Common myeloid progenitor, CD34-positive (primary cell): ENCODE measurements at regions not wholly inside any gene's neighbourhood (a gene's known extent, or its start where the extent isn't known, plus 50 kb on each side); places are given as distances from the start of the nearest gene placed in this dataset.
"Not testable (repeated sequence)": the region's sequence is repeated elsewhere in the genome, so short reads cannot be mapped to it uniquely, and the experiment has no call there.

ENCODE experiments used
- CTCF ChIA-PET: fragments of 350-600 bp; sonication (Branson Sonifier 250); formaldehyde crosslinking; loops from one replicate; lab custom pipeline; 2021; ENCODE audit warnings: antibody characterized with exemption; lab: Charles Lee
- POLR2A ChIA-PET: fragments of 350-600 bp; sonication (Branson Sonifier 250); formaldehyde crosslinking; loops from one replicate; lab custom pipeline; 2021; ENCODE audit warnings: antibody characterized with exemption; lab: Charles Lee
- DNase-seq, 3 donors: peaks; one replicate each; pipeline versions ENCODE4 v3.0.0 to v3.0.0-alpha.2; 2013
- H3K27ac ChIP-seq, 2 experiments: 1 replicate in 1 of 2; 2 replicates in 1 of 2; pipeline ENCODE4 v1.7.0; 2013; ENCODE audit warnings: inconsistent platforms in 2 of 2, low read length in 2 of 2, mild to moderate bottlenecking in 2 of 2, low read depth in 1 of 2, moderate library complexity in 1 of 2; ENCODE audit not compliant: severe bottlenecking in 2 of 2, insufficient read depth in 1 of 2, poor library complexity in 1 of 2
- H3K27me3 ChIP-seq, 5 experiments: replicated peaks in 2 of 5; 1 replicate in 3 of 5; 2 replicates in 2 of 5; pipeline versions ENCODE4 v1.6.1 to v1.7.0; 2013; ENCODE audit warnings: low read length in 4 of 5, mild to moderate bottlenecking in 2 of 5, moderate library complexity in 2 of 5, inconsistent platforms in 1 of 5; ENCODE audit not compliant: insufficient read depth in 5 of 5, control insufficient read depth in 4 of 5
- H3K36me3 ChIP-seq, 4 experiments: 1 replicate in 2 of 4; 2 replicates in 2 of 4; pipeline versions ENCODE4 v1.6.1 to v1.7.0; 2013; ENCODE audit warnings: low read length in 3 of 4, control low read depth in 1 of 4, mild to moderate bottlenecking in 1 of 4; ENCODE audit not compliant: control insufficient read depth in 4 of 4, insufficient read depth in 4 of 4
- H3K4me1 ChIP-seq, 4 experiments: 1 replicate in 3 of 4; 2 replicates in 1 of 4; pipeline versions ENCODE4 v1.6.1 to v1.7.1; 2013; ENCODE audit warnings: low read length in 3 of 4, mild to moderate bottlenecking in 3 of 4, control low read depth in 1 of 4, inconsistent platforms in 1 of 4, moderate library complexity in 1 of 4; ENCODE audit not compliant: control insufficient read depth in 4 of 4, insufficient read depth in 4 of 4; ENCODE audit errors: control extremely low read depth in 1 of 4
- H3K4me3 ChIP-seq, 7 experiments: 1 replicate in 4 of 7; 2 replicates in 3 of 7; pipeline versions ENCODE4 v1.5.1 to v1.7.0; 2013; ENCODE audit warnings: mild to moderate bottlenecking in 7 of 7, low read length in 6 of 7, moderate library complexity in 6 of 7, inconsistent platforms in 2 of 7, low read depth in 2 of 7, control low read depth in 1 of 7; ENCODE audit not compliant: insufficient read depth in 4 of 7, control insufficient read depth in 1 of 7; ENCODE audit errors: extremely low read depth in 1 of 7
- H3K9me3 ChIP-seq, 5 experiments: 1 replicate in 4 of 5; 2 replicates in 1 of 5; pipeline versions ENCODE4 v1.6.1 to v1.7.1; 2013; ENCODE audit warnings: low read length in 4 of 5, mild to moderate bottlenecking in 2 of 5, inconsistent platforms in 1 of 5, low read depth in 1 of 5, moderate library complexity in 1 of 5; ENCODE audit not compliant: control insufficient read depth in 4 of 5, insufficient read depth in 2 of 5; ENCODE audit errors: control extremely low read depth in 1 of 5
- WGBS: methylation state at CpG from one replicate; pipeline ENCODE4 v1.1.5; 2013; ENCODE audit not compliant: insufficient coverage; 5-methylcytosine and 5-hydroxymethylcytosine counted together

DNA sequence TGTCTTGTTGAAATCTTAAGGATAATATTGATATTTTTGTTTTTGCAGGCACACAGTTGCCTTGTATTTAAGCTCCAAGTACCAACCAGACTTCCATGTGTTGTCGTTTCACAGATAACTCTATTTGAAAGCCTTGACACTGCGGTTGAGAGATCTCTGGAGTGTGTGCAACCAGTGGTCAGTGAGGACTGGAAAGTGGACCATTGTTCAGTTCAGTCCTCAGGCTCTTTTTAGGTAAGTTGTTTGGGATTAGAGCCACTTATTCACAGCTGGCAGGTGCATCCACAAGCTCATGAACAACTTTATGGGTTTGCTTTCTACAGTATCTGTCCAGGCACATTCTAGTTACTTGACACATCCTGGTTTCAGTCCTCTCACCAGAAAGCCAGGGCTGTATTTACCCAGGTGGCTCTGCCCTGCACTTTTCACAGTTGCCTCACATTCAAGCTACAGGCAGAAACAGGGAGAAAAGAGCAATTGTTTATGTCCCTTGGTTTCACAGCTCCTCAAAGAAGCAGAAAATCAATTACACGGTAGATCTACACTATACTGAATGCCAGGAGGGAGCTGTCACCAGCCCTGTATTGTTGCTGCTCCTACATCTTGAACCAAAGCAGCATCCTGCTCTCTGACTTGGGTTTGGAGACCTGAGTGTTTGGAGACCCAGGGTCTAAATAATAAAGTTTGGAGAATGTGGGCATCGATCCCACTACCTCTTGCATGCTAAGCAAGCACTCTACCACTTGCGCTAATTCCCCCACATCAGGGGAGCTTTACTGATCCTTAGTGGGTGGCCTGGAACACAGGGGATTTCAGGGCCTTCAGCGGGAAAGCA is 543.3 kb downstream of the PRIM2 start:
- DNase-seq, H3K27me3 ChIP-seq, CTCF ChIA-PET, H3K4me1 ChIP-seq, POLR2A ChIA-PET, H3K9me3 ChIP-seq, H3K36me3 ChIP-seq, H3K4me3 ChIP-seq, H3K27ac ChIP-seq: not testable (repeated sequence)
- 90% methylated on average over 2 of the region's 6 CpGs for WGBS

DNA sequence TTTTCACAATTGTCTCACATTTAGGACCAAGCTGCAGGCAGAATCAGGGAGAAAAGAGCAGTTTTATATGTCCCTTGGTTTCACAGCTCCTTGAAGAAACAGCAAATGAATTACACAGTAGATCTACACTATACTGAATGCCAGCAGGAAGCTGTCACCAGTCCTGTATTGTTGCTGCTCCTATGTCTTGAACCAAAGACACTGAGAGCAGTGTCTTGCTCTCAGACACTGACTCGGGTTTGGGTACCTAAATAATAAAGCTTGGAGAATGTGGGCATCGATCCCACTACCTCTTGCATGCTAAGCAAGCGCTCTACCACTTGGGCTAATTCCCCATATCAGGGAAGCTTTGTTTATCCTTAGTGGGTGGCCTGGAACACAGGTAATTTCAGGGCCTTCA is 552.7 kb downstream of the PRIM2 start:
- H3K9me3 ChIP-seq, H3K27ac ChIP-seq, CTCF ChIA-PET, H3K4me3 ChIP-seq, H3K36me3 ChIP-seq, H3K4me1 ChIP-seq, POLR2A ChIA-PET, DNase-seq, H3K27me3 ChIP-seq: not testable (repeated sequence)
- 83% methylated on average over 3 of the region's 3 CpGs for WGBS

DNA sequence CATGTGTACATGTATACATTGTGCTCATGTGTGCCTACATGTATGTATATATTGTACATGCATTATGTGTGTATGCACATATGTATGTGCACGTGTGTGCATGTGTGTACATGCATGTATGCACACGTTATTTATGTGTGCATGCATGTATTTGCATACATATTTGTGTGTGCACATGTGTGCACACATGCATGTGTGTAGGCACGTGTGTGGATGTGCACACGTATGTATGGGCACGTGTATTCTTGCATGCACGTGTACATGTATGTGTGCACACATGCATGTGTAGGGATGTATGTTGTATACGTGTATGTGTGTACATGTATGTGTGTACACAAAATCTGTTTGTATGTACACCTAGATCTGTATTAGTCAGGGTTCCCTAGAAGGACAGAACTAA is 556.0 kb downstream of the PRIM2 start:
- H3K4me1 ChIP-seq, H3K4me3 ChIP-seq, H3K27ac ChIP-seq, H3K36me3 ChIP-seq, H3K9me3 ChIP-seq, POLR2A ChIA-PET, DNase-seq, CTCF ChIA-PET, H3K27me3 ChIP-seq: not testable (repeated sequence)
- 92% methylated on average over 7 of the region's 7 CpGs for WGBS

DNA sequence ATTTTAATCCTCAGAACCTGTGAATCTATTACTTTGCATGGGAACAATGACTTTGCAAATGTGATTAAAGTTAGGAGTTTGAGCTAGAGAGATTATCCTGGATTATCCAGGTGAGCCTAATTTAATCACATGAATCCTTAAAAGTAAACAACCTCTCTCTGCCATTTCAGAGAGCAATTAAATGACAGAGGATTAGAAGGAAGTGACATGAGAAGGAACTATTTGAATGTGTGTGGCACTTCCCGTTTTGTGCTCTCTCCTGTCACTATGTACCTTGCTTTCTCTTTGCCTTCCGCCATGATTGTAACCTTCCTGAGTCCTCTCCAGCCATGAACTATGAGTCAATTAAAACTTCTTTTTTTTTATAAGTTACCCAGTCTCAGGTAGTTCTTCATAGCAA is 559.2 kb downstream of the PRIM2 start:
- H3K36me3 ChIP-seq, POLR2A ChIA-PET, CTCF ChIA-PET, H3K4me3 ChIP-seq, H3K4me1 ChIP-seq, H3K9me3 ChIP-seq, DNase-seq, H3K27ac ChIP-seq, H3K27me3 ChIP-seq: not testable (repeated sequence)
- WGBS = no CpG with 5 or more reads among the region's 2 CpGs

DNA sequence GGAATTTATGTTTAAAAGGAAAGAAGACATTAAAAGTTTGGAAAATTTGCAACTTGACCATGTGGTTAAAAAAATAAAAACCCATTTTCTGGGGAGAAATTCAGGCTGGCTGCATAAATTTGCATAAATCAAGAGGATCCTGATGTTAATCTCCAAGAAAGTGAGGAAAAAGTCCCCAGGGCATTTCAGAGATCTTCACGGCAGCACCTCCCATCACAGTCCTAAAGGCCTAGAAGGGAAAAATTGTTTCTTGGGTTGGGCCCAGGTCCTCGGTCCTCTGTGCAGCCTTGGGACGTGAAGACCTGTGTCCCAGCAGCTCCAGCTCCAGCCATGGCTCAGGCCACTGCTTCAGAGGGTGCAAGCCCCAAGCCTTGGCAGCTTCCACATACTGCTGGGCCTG is 560.3 kb downstream of the PRIM2 start:
- H3K36me3 ChIP-seq, H3K4me1 ChIP-seq, H3K27ac ChIP-seq, CTCF ChIA-PET, H3K4me3 ChIP-seq, H3K9me3 ChIP-seq, DNase-seq, H3K27me3 ChIP-seq, POLR2A ChIA-PET: not testable (repeated sequence)
- no CpG with 5 or more reads among the region's 3 CpGs for WGBS

DNA sequence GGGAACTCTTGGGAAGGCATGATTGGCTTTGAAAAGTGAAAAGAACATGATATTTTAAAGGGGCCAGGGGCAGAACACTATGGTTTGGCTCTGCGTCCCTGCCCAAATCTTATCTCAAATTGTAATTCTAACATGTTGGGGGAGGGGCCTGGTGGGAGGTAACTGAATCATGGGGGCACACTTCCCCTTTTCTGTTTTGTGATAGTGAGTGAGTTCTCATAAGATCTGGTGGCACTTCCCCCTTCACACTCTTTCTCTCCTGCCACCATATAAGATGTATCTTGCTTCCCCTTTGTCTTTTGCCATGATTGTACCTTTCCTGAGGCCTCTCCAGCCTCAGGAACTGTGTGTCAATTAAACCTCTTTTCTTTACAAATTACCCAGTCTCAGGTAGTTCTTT is 561.4 kb downstream of the PRIM2 start:
- H3K4me3 ChIP-seq, H3K27me3 ChIP-seq, CTCF ChIA-PET, H3K27ac ChIP-seq, H3K4me1 ChIP-seq, H3K9me3 ChIP-seq, POLR2A ChIA-PET, H3K36me3 ChIP-seq: not testable (repeated sequence)
- peak in 2 of 3 donors; percentile 18 to 19 for DNase-seq
- WGBS = no CpG with 5 or more reads among the region's 1 CpG

DNA sequence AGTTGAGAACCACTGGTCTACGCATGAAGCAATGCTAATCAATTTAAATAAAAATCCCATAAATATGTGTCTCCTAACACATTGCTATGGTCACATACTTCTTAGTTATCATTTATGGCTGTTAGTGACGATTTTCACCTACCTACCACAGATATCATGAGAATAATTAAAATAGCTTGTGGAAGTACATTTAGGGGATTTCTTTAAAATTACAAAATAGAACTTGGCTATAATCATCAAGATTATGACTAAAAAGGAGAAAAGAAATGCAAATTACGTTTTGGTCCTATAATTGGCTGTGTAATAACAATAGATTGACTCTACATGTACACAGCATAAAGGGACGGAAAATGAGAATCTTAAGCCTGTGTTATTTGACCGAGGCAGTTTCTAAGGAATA is 581.4 kb downstream of the PRIM2 start:
- POLR2A ChIA-PET, H3K27me3 ChIP-seq, H3K36me3 ChIP-seq, H3K4me3 ChIP-seq, DNase-seq, H3K9me3 ChIP-seq, CTCF ChIA-PET, H3K4me1 ChIP-seq, H3K27ac ChIP-seq: not testable (repeated sequence)
- 100% methylated on average over 1 of the region's 5 CpGs for WGBS
